VCaP (cell line): ENCODE measurements at regions not wholly inside any gene's neighbourhood (a gene's known extent, or its start where the extent isn't known, plus 50 kb on each side); places are given as distances from the start of the nearest gene placed in this dataset.

Experiments
- H3K27ac ChIP-seq: fragments of 450-650 bp; 2 replicates; pipeline ENCODE4 v1.5.1; 2017
- TF ChIP-seq, protein P1 (sequence below): fragments of 450-650 bp; conservative IDR thresholded peaks from 2 replicates; pipeline ENCODE4 v1.5.1; 2017; ENCODE audit warnings: mild to moderate bottlenecking, moderate library complexity

DNA sequence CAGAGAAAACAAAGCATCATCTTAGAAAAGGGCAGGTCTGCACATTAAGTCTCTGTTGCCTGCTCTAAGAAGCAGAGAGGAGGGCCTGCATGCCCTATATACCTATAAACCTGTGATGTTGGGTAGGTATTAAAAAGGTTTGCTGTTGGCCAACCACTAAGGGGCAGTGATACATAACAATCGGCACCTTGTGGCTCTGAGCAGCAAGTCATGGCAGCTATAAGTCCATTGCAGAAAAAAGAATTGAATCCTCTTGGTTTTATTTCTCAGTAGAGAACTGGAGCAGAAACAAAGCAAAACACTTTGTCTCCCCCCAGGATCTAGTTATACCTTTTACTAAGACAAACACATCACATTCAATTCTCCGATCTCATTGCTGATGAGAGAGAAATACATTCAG lies 1364.4 kb downstream of the STIM2 start:
- peak overlapping the region; percentile 27; the same call in 1 of the 2 replicates for H3K27ac ChIP-seq
- TF ChIP-seq, protein P1, sequence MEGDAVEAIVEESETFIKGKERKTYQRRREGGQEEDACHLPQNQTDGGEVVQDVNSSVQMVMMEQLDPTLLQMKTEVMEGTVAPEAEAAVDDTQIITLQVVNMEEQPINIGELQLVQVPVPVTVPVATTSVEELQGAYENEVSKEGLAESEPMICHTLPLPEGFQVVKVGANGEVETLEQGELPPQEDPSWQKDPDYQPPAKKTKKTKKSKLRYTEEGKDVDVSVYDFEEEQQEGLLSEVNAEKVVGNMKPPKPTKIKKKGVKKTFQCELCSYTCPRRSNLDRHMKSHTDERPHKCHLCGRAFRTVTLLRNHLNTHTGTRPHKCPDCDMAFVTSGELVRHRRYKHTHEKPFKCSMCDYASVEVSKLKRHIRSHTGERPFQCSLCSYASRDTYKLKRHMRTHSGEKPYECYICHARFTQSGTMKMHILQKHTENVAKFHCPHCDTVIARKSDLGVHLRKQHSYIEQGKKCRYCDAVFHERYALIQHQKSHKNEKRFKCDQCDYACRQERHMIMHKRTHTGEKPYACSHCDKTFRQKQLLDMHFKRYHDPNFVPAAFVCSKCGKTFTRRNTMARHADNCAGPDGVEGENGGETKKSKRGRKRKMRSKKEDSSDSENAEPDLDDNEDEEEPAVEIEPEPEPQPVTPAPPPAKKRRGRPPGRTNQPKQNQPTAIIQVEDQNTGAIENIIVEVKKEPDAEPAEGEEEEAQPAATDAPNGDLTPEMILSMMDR, result peak; percentile 72

DNA sequence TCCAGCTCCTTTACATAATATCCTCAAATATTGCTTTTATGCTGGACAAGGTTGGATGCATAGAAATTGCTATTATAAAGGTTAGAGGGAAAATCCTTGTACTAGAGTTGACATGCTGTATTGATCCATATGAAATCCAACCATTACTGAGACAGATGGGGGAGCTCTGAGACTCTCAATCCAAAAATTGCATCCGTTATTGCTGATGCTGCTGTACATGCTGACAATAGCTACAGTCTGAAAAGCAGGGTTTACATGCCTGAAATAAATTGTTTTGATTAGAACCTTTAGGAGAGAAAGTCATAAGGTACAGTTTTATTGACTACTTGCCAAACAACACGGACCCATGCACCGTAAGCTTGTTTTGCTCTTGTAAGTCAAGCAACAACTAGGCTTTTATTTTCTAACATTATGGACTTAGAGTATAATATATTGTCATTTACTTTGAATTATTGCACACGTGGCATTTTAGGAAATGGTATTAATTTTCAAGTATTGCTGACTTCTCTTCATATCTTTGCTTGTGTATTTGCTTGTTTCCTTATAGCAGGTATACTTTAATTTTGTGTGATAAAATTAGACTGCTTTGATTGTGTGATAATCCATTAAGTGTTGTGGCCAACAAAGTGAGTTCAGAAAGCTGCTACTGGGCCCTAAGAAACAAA lies 1365.2 kb downstream of the STIM2 start:
- peak overlapping the region; percentile 27; the same call in 1 of the 2 replicates for H3K27ac ChIP-seq
- TF ChIP-seq, protein P1, result no peak

DNA sequence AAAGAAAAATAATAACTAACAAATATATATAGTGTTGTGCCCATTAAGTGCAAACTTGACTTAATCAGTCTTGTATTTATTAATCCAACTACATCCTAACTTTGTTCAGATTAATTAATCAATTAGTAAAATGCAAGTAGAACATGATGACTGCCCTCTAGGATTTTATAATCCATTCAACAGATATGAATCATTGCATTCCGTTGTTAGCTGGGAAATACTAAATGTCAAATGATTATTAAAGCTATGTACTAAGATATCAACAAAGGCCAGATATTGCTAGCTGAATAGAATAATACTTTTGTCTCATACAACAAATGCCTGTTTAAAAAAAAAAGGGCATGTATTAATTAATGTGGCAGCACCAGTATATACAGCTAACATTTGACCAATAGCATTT lies 1366.3 kb downstream of the STIM2 start:
- TF ChIP-seq, protein P1, result no peak
- H3K27ac ChIP-seq, result peak overlapping the region; percentile 30; the same call in 1 of the 2 replicates

DNA sequence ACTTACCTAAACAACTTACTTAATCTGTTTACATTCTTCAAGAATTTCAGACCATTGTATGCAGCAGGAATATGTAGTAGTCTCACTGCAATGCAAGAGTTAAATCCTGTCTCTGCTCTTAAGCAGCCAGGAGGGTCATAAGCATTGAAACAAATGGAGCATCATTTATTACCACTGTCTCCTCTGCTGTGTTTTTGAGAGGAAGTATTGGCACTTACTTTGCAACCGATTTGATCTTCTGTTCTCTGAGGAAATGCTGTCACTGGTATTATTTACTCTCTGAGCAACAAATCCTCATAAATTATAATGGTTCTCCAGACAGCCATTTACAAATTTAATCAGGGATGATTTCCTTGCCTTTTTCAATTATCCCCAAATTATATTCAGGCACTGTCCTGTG lies 1367.1 kb downstream of the STIM2 start:
- H3K27ac ChIP-seq, result peak overlapping the region; percentile 30
- TF ChIP-seq, protein P1, result no peak

DNA sequence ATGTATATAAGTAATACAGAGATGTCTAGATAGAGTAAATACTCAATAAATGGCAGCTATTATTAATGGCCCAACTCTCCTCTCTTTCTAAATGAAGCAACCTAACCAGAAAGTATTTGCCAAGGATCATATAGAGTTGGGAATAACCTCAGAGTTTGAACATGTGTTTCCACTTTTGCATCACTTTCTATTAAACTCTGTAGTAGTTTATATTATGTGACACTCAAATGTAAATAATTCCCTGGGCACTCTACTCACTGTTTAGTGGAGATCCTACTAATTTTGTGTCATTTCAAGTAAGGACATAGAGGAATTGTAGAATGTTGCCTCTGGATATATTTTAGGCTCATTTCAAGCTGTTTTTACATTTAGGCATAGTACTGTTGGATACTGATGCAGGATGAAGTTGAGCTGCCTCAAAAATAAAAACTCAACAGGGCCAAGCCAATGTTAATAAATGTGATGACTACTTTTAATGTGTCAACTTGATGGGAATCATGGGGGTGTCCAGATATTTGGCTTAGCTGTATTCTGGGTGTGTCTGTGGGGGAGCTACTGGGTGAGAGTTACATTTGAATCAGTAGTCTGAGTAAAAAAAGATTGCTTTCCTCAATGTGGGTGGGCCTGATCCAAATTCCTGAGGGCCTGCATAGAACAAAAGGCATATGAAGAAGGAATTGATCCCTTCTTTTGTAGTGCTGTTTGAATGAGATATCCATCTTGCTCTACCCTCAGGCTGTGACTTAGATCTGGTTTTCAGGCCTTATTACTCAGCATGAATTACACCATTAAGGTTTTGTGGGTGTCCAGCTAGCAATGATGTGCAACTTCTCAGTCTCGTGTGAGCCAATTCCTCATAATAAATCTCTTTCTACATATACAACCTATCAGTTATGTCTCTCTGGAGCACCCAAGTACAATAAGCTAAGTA lies 1368.2 kb downstream of the STIM2 start:
- TF ChIP-seq, protein P1, result no peak
- H3K27ac ChIP-seq, result peak overlapping the region; percentile 30; the same call in 1 of the 2 replicates

DNA sequence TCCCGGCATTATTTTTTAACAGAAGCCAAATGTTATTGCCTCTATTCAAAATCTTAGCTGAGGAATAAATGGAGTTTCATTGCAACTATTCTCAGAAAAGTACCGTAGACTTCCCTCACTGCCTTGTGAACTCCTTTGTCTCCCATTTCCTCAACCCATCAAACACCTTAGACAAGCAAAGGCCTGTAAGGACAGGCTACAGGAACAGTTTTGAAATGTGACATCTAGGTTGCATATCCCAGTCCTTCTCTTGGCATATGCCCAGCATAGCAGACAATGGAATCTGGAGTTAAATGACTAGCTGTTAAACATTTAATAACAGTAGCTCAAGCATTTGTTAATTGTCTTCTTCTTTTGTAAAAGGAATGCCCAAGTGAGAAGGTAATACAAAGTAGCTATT lies 1371.7 kb downstream of the STIM2 start:
- TF ChIP-seq, protein P1, result no peak
- H3K27ac ChIP-seq, result no peak overlapping the region

DNA sequence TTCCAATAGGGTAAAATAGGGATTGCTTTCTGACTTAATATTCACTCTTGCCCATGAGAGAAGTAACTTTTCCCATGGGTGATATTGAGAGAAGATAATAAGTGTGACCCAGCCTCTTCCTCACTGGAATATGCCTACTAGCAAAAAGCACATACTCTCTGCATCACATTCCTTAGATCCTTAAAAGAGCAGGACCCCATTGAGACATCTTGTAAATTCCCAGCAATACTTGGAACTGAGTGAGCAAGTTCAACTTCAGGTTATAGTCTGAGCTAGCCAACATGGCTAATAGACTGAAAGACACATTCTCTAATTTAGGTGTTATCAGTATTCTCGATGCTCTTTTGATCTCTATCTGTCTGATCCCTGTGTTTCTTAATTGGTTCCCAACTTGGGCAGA lies 1372.3 kb downstream of the STIM2 start:
- TF ChIP-seq, protein P1, result no peak
- H3K27ac ChIP-seq, result no peak overlapping the region
